ENCODE measurements at regions not wholly inside any gene's neighbourhood (a gene's known extent, or its start where the extent isn't known, plus 50 kb on each side); places are given as distances from the start of the nearest gene placed in this dataset.

GRCh38 chr3:5618170-5618569, 430.7 kb downstream of the EDEM1 start:
- no peak for DNase-seq (ENCODE audit: low spot score)

- no peak for DNase-seq (ENCODE audit: low spot score)
Measured at GRCh38 chr3:5630406-5630805, 442.9 kb downstream of the EDEM1 start.

- no peak for DNase-seq (ENCODE audit: low spot score)
Measured at GRCh38 chr3:5633960-5634359, 446.5 kb downstream of the EDEM1 start.

GRCh38 chr3:5634411-5634810, 446.9 kb downstream of the EDEM1 start:
- DNase-seq (ENCODE audit: low spot score), result no peak

DNA sequence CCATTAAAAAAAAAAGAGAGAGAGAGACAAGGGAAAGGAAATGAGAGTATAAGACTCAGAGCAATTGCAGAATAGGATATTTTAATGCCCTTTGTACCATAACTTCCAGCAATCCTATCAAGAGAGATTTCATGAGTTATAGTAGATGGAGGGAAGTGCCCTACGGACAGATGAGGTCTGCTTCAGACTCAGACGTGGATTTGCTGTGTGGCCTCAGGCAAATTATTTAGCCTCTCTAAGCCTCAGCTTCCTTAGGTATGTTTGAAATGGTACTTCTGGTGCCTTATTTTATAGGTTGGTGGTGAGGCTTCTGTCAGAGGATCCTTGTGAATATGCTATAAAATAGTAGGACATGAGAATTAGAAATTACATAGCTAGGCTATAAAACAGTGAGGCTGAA, 448.2 kb downstream of the EDEM1 start:
- DNase-seq (ENCODE audit: low spot score), result no peak

- DNase-seq (ENCODE audit: low spot score), result no peak
Measured at GRCh38 chr3:5638550-5638949, 451.0 kb downstream of the EDEM1 start.

GRCh38 chr3:5644773-5645670, 457.5 kb downstream of the EDEM1 start:
- no peak for DNase-seq (ENCODE audit: low spot score)

DNA sequence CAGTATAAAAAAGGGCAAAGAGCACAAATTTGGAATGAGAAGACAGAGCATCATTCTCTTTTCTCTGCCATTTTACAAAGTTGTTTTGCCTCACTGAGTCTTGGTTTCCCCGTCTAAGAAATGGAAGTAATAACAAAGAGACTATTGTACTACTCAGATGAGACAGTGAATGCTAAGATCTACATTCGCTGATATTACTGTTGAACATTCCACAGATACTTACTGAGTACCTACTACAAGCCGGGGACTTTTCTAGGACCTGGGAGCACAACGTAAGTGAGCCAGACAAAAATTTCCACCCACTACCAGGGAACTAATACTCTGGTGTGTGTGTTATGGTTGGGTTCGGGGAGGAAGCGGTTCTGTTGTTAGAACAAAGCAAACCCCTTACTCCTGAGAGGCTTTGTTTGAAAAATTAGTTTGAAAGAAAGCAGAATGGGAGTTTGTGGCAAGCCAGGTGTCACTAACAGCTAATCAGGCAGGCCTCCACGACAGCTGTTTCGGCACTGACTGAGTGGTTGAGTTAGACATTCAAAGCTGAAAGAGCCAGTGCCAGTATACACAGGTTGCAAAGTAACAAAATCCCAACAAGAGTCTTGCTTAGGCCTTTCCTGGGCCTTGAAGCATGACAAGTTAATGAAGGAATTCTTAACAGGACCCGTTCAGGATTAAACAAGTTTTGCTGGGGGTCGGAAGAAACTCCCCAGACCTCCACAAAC, 458.3 kb downstream of the EDEM1 start:
- DNase-seq (ENCODE audit: low spot score), result no peak

DNA sequence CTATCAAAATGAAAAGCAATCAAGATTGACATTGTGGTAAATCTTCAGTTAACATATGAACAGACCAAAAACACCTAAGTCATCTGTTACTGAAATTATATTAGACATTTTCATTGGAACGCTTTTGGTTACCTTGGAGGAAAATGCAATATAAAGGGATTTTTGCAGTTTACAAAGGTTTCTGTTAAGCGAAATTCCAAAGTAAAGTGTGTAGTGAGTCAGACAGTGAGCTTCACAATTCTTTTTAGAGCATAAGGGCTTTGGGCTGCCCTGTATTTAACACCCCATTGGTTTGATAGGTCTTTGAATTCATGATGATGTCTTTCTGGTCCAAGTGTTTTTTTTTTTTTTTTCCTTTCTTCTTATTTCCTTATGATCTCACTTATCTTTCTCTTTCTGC, 462.8 kb downstream of the EDEM1 start:
- DNase-seq (ENCODE audit: low spot score), result no peak

DNA sequence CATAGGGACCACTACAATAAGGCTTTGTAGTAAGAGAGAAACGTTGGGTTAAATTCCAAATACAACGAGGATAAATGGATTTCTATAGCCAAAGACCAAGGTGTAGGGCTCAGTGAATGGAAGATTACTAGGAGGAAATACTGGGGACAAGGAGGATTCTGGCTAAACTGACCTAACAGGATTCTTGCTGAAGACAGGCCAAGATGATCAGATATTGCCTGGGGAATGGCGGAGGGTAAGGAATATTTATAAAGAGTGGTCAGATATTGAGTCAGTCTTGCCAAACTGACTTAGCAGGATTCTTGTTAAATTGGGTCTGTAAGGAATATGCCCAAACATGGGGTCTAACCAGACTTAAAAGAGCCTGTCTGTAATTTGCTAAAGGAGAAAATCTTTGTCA, 463.8 kb downstream of the EDEM1 start:
- DNase-seq (ENCODE audit: low spot score), result no peak

DNA sequence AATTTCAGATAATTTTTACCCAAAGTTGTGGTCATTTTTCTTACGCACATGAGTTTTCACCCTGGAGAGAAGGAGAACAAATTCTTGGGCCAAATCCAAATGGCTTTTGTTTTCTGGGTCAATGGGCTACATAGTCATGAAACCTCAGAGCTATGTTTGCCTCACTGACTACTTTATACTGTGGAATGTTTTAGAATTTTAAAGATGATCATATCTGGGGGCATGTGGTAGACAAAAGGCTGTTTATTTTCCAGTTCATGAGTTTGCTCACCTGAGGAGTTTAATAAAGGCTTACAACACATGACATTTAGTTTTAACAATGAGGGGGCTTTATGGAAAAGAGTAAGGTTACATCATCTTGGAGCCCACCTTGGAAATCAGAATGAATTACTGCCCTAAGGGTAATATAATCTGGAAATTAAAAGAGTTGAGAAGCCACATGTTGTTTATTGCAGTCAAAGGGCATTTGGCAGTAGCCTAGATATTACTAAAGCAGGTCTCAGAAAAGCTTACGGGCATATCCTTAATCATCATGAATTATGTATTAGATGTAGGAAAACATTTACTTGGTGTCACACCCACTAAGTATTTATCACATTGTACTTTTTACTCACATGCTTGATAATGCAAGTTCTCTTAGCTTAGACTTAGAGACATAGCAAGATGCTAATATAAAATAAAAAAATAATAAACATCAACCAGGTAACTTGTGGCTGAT, 466.1 kb downstream of the EDEM1 start:
- no peak for DNase-seq (ENCODE audit: low spot score)

- no peak for DNase-seq (ENCODE audit: low spot score)
Measured at GRCh38 chr3:5657106-5657505, 469.6 kb downstream of the EDEM1 start.

DNA sequence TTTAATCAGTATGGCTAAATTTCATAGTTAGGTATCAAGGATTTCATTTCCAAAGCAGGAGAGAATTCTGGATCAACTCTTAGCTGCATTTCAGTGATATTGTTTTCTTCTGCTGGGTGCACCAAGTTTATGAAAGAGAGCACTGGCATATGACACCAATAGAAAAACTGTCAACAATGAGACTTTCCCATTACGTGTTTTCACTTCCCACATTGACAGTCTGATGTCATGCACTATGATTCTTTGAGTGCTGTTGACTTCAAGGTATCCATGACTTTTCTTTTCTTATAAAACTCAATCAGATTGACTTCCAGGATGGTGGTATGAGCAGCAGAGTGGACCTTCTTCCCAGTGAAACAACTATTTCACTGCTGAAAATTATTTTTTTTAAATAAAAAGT, 476.1 kb downstream of the EDEM1 start:
- DNase-seq (ENCODE audit: low spot score), result no peak

- no peak for DNase-seq (ENCODE audit: low spot score)
Measured at GRCh38 chr3:5666455-5666854, 478.9 kb downstream of the EDEM1 start.

GRCh38 chr3:5673521-5673920, 486.0 kb downstream of the EDEM1 start:
- DNase-seq (ENCODE audit: low spot score), result no peak

GRCh38 chr3:5675319-5675718, 487.8 kb downstream of the EDEM1 start:
- DNase-seq (ENCODE audit: low spot score), result no peak

- DNase-seq (ENCODE audit: low spot score), result no peak
Measured at GRCh38 chr3:5677555-5677954, 490.0 kb downstream of the EDEM1 start.

DNA sequence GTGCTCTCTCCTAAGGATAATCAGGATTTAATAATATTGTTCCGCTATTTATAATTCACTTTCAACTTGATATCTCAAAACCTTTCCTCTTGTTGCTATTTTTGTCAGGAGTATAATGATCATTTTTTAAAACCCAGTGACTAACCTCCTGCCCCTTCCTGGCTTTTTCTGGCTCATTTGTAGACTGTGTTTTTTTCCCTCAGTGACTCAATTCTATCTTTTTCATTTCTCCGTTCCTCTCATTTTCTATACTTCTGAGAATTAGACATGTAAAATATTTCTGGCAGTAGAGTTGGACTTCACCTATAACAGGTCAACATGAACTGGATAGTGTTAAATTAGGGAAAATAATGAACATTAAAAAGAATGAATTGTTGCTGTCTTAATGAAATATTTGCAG, 490.7 kb downstream of the EDEM1 start:
- DNase-seq (ENCODE audit: low spot score), result no peak

GRCh38 chr3:5678844-5679243, 491.3 kb downstream of the EDEM1 start:
- no peak for DNase-seq (ENCODE audit: low spot score)

- DNase-seq (ENCODE audit: low spot score), result no peak
Measured at GRCh38 chr3:5687230-5687629, 499.7 kb downstream of the EDEM1 start.

DNA sequence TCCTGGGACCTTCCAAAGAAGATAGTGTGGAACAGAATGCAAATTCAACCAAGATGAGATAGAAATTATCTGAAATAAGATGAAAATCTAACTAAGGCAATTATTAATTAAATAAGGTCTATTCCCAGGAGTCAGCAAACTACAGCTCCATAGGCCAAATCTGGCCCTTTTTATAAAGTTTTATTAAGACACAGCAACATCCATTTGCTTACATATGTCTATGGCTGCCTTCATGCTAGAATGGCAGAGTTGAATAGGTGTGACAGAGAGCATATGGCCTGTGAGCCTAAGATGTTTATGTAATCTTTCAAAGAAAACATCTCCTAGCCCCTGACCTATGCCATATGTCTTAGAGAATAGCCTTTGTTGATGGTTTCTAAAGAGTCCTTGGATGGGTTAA, 503.0 kb downstream of the EDEM1 start:
- no peak for DNase-seq (ENCODE audit: low spot score)

- no peak for DNase-seq (ENCODE audit: low spot score)
Measured at GRCh38 chr3:5690904-5691532, 503.5 kb downstream of the EDEM1 start.
